Loucy (cell line): ENCODE measurements at regions not wholly inside any gene's neighbourhood (a gene's known extent, or its start where the extent isn't known, plus 50 kb on each side); places are given as distances from the start of the nearest gene placed in this dataset.

ENCODE experiments used
- EZH2phosphoT487 ChIP-seq: fragments of 200-600 bp; IDR thresholded peaks from 2 replicates; pipeline ENCODE4 v1.6.1; 2018; ENCODE audit warnings: antibody characterized with exemption, mild to moderate bottlenecking, moderate library complexity, borderline replicate concordance
- TF ChIP-seq, protein P1 (sequence below): fragments of 200-600 bp; sonication (generic); conservative IDR thresholded peaks from 2 replicates; pipeline ENCODE4 v1.5.1; 2014; ENCODE audit warnings: mild to moderate bottlenecking, antibody characterized with exemption, low read length

DNA sequence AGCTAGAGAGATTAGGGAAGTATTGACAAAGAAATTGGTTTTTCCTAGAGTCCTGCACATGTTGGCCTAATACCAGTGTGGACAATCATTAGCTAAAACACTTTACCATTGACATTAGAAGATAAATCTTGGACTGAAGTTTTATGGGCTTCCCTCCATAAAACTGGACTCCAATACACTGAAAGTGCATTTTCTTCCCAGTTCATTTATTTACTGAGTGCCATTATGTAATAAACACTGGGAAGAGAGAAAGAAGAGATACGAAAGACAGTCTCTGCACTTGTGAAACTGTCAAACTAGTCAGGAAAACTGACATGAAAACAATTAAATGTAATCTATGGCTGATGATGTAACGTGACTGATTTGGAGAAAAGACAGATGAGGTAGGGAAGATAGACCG lies 539.3 kb downstream of the ZNF608 start:
- TF ChIP-seq, protein P1, sequence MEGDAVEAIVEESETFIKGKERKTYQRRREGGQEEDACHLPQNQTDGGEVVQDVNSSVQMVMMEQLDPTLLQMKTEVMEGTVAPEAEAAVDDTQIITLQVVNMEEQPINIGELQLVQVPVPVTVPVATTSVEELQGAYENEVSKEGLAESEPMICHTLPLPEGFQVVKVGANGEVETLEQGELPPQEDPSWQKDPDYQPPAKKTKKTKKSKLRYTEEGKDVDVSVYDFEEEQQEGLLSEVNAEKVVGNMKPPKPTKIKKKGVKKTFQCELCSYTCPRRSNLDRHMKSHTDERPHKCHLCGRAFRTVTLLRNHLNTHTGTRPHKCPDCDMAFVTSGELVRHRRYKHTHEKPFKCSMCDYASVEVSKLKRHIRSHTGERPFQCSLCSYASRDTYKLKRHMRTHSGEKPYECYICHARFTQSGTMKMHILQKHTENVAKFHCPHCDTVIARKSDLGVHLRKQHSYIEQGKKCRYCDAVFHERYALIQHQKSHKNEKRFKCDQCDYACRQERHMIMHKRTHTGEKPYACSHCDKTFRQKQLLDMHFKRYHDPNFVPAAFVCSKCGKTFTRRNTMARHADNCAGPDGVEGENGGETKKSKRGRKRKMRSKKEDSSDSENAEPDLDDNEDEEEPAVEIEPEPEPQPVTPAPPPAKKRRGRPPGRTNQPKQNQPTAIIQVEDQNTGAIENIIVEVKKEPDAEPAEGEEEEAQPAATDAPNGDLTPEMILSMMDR, result no peak
- no peak for TF ChIP-seq EZH2phosphoT487
